KMS-11 (cell line): ENCODE measurements at regions not wholly inside any gene's neighbourhood (a gene's known extent, or its start where the extent isn't known, plus 50 kb on each side); places are given as distances from the start of the nearest gene placed in this dataset.

Source experiments
- H2AFZ ChIP-seq: fragments of 200-600 bp; sonication (generic); 2 replicates; pipeline ENCODE4 v1.6.1; 2016; ENCODE audit warnings: antibody characterized with exemption, mixed run types, low read depth
- H3K27ac ChIP-seq: fragments of 200-600 bp; sonication (generic); 2 replicates; pipeline ENCODE4 v1.6.1; 2016; ENCODE audit warnings: mild to moderate bottlenecking, mixed run types
- H3K27me3 ChIP-seq: fragments of 200-600 bp; sonication (generic); 2 replicates; pipeline ENCODE4 v1.6.1; 2017; ENCODE audit warnings: mild to moderate bottlenecking, low read depth, mixed run types, moderate library complexity; ENCODE audit not compliant: insufficient read depth
- H3K36me3 ChIP-seq: fragments of 200-600 bp; sonication (generic); 2 replicates; pipeline ENCODE4 v1.6.1; 2017; ENCODE audit warnings: mild to moderate bottlenecking, mixed run types; ENCODE audit not compliant: insufficient read depth
- H3K4me1 ChIP-seq: fragments of 200-600 bp; sonication (generic); 2 replicates; pipeline ENCODE4 v1.6.1; 2016; ENCODE audit warnings: mild to moderate bottlenecking, low read depth, mixed run types; ENCODE audit not compliant: poor library complexity, severe bottlenecking
- H3K4me2 ChIP-seq: fragments of 200-600 bp; sonication (generic); 2 replicates; pipeline ENCODE4 v1.7.0; 2016; ENCODE audit warnings: mild to moderate bottlenecking, mixed run types
- H3K4me3 ChIP-seq: fragments of 200-600 bp; sonication (generic); IDR thresholded peaks from 2 replicates; pipeline ENCODE4 v1.6.1; 2017; ENCODE audit warnings: low read depth, low read length, mixed read lengths; ENCODE audit not compliant: insufficient read depth
- H3K79me2 ChIP-seq: fragments of 200-600 bp; sonication (generic); 2 replicates; pipeline ENCODE4 v1.6.1; 2016; ENCODE audit warnings: low read depth, mixed run types; ENCODE audit not compliant: insufficient read depth
- H3K9ac ChIP-seq: fragments of 200-600 bp; sonication (generic); 2 replicates; pipeline ENCODE4 v1.6.1; 2016; ENCODE audit warnings: mild to moderate bottlenecking, mixed run types
- H4K20me1 ChIP-seq: fragments of 200-600 bp; sonication (generic); 2 replicates; pipeline ENCODE4 v1.6.1; 2016; ENCODE audit warnings: mild to moderate bottlenecking, mixed run types; ENCODE audit not compliant: insufficient read depth
- TF ChIP-seq, protein P1 (sequence below): fragments of 200-600 bp; sonication (generic); conservative IDR thresholded peaks from 2 replicates; pipeline ENCODE4 v1.6.1; 2017; ENCODE audit warnings: low read depth, mild to moderate bottlenecking, antibody characterized with exemption, low read length, moderate library complexity, mixed read lengths

GRCh38 chrX:43582540-43582913, 73.6 kb upstream of the MAOA start:
- Histone ChIP-seq H3K27ac (no peak overlapping the region), H3K27me3 (no peaks in the 10 kb centered on the region), H3K4me2 (no peak overlapping the region), H3K4me1 (no peaks in the 10 kb centered on the region), H3K79me2 (no peaks in the 10 kb centered on the region), H3K4me3 (no peak overlapping the region), H2AFZ (no peak overlapping the region), H3K9ac (no peak overlapping the region), H3K36me3 (no peaks in the 10 kb centered on the region), H4K20me1 (no peaks in the 10 kb centered on the region)
- TF ChIP-seq, protein P1, sequence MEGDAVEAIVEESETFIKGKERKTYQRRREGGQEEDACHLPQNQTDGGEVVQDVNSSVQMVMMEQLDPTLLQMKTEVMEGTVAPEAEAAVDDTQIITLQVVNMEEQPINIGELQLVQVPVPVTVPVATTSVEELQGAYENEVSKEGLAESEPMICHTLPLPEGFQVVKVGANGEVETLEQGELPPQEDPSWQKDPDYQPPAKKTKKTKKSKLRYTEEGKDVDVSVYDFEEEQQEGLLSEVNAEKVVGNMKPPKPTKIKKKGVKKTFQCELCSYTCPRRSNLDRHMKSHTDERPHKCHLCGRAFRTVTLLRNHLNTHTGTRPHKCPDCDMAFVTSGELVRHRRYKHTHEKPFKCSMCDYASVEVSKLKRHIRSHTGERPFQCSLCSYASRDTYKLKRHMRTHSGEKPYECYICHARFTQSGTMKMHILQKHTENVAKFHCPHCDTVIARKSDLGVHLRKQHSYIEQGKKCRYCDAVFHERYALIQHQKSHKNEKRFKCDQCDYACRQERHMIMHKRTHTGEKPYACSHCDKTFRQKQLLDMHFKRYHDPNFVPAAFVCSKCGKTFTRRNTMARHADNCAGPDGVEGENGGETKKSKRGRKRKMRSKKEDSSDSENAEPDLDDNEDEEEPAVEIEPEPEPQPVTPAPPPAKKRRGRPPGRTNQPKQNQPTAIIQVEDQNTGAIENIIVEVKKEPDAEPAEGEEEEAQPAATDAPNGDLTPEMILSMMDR = no peak

GRCh38 chrX:43585922-43586321, 70.2 kb upstream of the MAOA start:
- Histone ChIP-seq H3K9ac (no peak overlapping the region), H3K27me3 (no peaks in the 10 kb centered on the region), H2AFZ (no peak overlapping the region), H3K79me2 (no peaks in the 10 kb centered on the region), H4K20me1 (no peaks in the 10 kb centered on the region), H3K4me2 (no peak overlapping the region), H3K4me1 (no peaks in the 10 kb centered on the region), H3K4me3 (no peak overlapping the region), H3K27ac (no peak overlapping the region), H3K36me3 (no peaks in the 10 kb centered on the region)
- TF ChIP-seq, protein P1 = no peak

DNA sequence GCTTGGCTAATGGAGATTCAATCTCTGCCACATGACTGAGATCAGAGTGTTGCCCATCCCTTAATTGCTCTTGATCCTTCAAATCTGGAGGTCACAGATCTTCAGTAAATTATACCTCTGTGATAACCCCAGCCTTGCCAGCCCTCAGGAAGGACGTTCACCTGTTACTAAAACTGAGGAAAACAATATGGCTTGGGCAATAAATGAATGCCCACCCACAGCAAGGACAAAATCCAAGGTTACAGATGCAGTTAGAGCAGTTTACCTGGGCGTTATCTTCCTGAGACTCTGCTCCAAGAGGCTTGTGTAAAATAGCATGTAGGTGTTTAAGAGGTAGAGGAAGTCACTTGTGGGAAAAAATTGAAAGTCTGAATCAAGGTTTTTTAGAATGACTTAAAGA, 69.3 kb upstream of the MAOA start:
- Histone ChIP-seq H3K4me1 (no peaks in the 10 kb centered on the region), H3K36me3 (no peaks in the 10 kb centered on the region), H2AFZ (no peak overlapping the region), H3K79me2 (no peaks in the 10 kb centered on the region), H3K27ac (no peak overlapping the region), H4K20me1 (no peaks in the 10 kb centered on the region), H3K27me3 (no peaks in the 10 kb centered on the region), H3K4me2 (no peak overlapping the region), H3K4me3 (no peak overlapping the region), H3K9ac (no peak overlapping the region)
- TF ChIP-seq, protein P1 = no peak

- Histone ChIP-seq H4K20me1 (no peaks in the 10 kb centered on the region), H2AFZ (no peak overlapping the region), H3K4me1 (no peaks in the 10 kb centered on the region), H3K27ac (no peak overlapping the region), H3K4me2 (no peak overlapping the region), H3K9ac (no peak overlapping the region), H3K27me3 (no peaks in the 10 kb centered on the region), H3K4me3 (no peak overlapping the region), H3K79me2 (no peaks in the 10 kb centered on the region), H3K36me3 (no peaks in the 10 kb centered on the region)
- TF ChIP-seq, protein P1 = no peak
Measured at GRCh38 chrX:43589735-43590134, 66.4 kb upstream of the MAOA start.

DNA sequence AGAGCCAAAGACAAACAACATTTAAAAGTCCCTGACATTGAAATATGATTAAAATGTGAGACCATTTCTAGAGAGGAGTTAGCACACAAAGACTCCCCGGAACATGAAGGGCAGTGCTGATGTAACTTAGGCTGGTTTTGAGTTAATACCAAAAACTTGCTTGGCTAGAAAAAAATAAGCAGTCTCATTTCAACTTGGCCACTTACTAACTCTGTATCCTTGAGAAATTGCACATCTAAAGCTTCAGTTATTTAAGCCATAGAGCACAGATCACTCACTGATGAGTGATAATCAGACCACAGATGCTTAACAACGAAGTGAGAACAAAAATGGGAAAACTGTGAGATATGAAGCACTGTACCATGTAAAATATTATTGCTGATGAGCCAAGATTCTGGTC, 65.9 kb upstream of the MAOA start:
- H3K27ac ChIP-seq = no peak overlapping the region
- H3K4me2 ChIP-seq = no peak overlapping the region
- no peaks in the 10 kb centered on the region for H3K27me3 ChIP-seq
- no peaks in the 10 kb centered on the region for H3K4me1 ChIP-seq
- no peak overlapping the region for H2AFZ ChIP-seq
- TF ChIP-seq, protein P1 = no peak
- no peaks in the 10 kb centered on the region for H3K79me2 ChIP-seq
- H3K4me3 ChIP-seq = no peak overlapping the region
- no peaks in the 10 kb centered on the region for H4K20me1 ChIP-seq
- no peak overlapping the region for H3K9ac ChIP-seq
- H3K36me3 ChIP-seq = no peaks in the 10 kb centered on the region
